Testis (tissue), 2 donors: ENCODE measurements at regions not wholly inside any gene's neighbourhood (a gene's known extent, or its start where the extent isn't known, plus 50 kb on each side); places are given as distances from the start of the nearest gene placed in this dataset.

Source experiments
- POLR2A ChIP-seq: fragments of 450-650 bp; IDR thresholded peaks from one replicate; pipeline ENCODE4 v1.6.1; 2017; ENCODE audit warnings: antibody characterized with exemption, mild to moderate bottlenecking, moderate library complexity
- TF ChIP-seq, protein P1 (sequence below), 3 experiments: fragments of 450-650 bp in 2 of 3; fragments of 200-600 bp in 1 of 3; sonication (generic) in 1 of 3; IDR thresholded peaks; one replicate each; pipeline ENCODE4 v1.5.1; 2016 to 2019; ENCODE audit warnings: antibody characterized with exemption in 3 of 3, mild to moderate bottlenecking in 2 of 3, moderate library complexity in 1 of 3

DNA sequence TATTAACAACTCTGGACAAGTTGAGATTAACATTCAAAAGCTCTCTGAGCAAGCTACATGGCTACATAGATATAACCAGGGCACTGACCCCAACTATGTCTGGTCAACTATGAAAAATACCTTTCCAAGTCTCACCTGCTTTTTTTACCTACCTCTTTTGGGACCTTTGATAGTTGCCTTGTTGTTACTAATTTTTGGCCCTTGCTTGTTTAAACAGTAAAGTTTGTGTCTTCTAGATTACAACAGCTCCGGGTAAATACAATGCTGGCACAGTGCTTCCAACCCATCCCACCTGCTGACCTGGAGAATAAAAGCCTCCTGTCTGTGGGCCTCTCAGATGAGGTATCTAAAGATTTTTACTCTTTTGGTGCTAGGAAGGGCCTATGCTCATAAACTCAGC is 1036.6 kb downstream of the NAALADL2 start:
- TF ChIP-seq, protein P1, sequence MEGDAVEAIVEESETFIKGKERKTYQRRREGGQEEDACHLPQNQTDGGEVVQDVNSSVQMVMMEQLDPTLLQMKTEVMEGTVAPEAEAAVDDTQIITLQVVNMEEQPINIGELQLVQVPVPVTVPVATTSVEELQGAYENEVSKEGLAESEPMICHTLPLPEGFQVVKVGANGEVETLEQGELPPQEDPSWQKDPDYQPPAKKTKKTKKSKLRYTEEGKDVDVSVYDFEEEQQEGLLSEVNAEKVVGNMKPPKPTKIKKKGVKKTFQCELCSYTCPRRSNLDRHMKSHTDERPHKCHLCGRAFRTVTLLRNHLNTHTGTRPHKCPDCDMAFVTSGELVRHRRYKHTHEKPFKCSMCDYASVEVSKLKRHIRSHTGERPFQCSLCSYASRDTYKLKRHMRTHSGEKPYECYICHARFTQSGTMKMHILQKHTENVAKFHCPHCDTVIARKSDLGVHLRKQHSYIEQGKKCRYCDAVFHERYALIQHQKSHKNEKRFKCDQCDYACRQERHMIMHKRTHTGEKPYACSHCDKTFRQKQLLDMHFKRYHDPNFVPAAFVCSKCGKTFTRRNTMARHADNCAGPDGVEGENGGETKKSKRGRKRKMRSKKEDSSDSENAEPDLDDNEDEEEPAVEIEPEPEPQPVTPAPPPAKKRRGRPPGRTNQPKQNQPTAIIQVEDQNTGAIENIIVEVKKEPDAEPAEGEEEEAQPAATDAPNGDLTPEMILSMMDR (IDR thresholded peaks at IDR 0.05) = no peak
- TF ChIP-seq POLR2A = no peak
